Thoracic aorta (tissue), 2 donors: ENCODE measurements at regions not wholly inside any gene's neighbourhood (a gene's known extent, or its start where the extent isn't known, plus 50 kb on each side); places are given as distances from the start of the nearest gene placed in this dataset.

Source experiments
- ATAC-seq: fragments of 150-250 bp; one replicate; pipeline ENCODE4 v1.8.0; 2017; ENCODE audit warnings: low read depth; ENCODE audit not compliant: insufficient number of reproducible peaks, low FRiP score
- DNase-seq: peaks from one replicate; pipeline ENCODE4 v3.0.0-alpha.2; 2020; ENCODE audit warnings: low spot score
- H3K27ac ChIP-seq, 2 donors: fragments of 200-600 bp; sonication (generic); 1 replicate in 1 of 2; 2 replicates in 1 of 2; pipeline ENCODE4 v1.5.1; 2016; ENCODE audit warnings: mild to moderate bottlenecking in 2 of 2, moderate library complexity in 2 of 2
- H3K27me3 ChIP-seq: fragments of 200-600 bp; sonication (generic); replicated peaks from 2 replicates; pipeline ENCODE4 v1.6.0; 2016; ENCODE audit warnings: mild to moderate bottlenecking; ENCODE audit not compliant: insufficient read depth
- H3K36me3 ChIP-seq: fragments of 200-600 bp; sonication (generic); one replicate; pipeline ENCODE4 v1.5.1; 2016
- H3K4me1 ChIP-seq, 2 donors: fragments of 200-600 bp; sonication (generic); 1 replicate in 1 of 2; 2 replicates in 1 of 2; pipeline versions ENCODE4 v1.5.1 to v1.6.0; 2016; ENCODE audit warnings: low read depth in 2 of 2, mild to moderate bottlenecking in 1 of 2; ENCODE audit not compliant: control insufficient read depth in 1 of 2
- H3K4me3 ChIP-seq: fragments of 200-600 bp; sonication (generic); 2 replicates; pipeline ENCODE4 v1.5.1; 2016; ENCODE audit warnings: mild to moderate bottlenecking
- H3K9me3 ChIP-seq: fragments of 200-600 bp; sonication (generic); 2 replicates; pipeline ENCODE4 v1.5.1; 2016
- CTCF ChIP-seq: fragments of 200-600 bp; sonication (generic); IDR thresholded peaks from one replicate; pipeline ENCODE4 v1.5.1; 2019; ENCODE audit warnings: antibody characterized with exemption

GRCh38 chr6:122207794-122208193, 191.7 kb upstream of the HSF2 start:
- no peaks in the 10 kb centered on the region for H3K9me3 ChIP-seq
- ATAC-seq (no peak), DNase-seq (no peak)
- no peak overlapping the region for H3K4me3 ChIP-seq
- no peak for TF ChIP-seq CTCF
- H3K36me3 ChIP-seq = no peaks in the 10 kb centered on the region
- no peaks in the 10 kb centered on the region for H3K4me1 ChIP-seq
- H3K27ac ChIP-seq = no peak overlapping the region
- H3K27me3 ChIP-seq = no peaks in the 10 kb centered on the region

GRCh38 chr6:122214605-122215318, 184.7 kb upstream of the HSF2 start:
- Histone ChIP-seq H3K4me3 (no peak overlapping the region), H3K36me3 (no peaks in the 10 kb centered on the region), H3K9me3 (no peaks in the 10 kb centered on the region), H3K27ac (peak overlapping the region; percentile 65 to 68), H3K4me1 (peaks cover 3 to 8% of the 10 kb centered on the region in 2 donors), H3K27me3 (no peaks in the 10 kb centered on the region)
- DNase-seq (no peak), ATAC-seq (no peak)
- no peak for TF ChIP-seq CTCF

GRCh38 chr6:122220254-122220653, 179.2 kb upstream of the HSF2 start:
- ATAC-seq = no peak
- no peaks in the 10 kb centered on the region for H3K9me3 ChIP-seq
- no peak for DNase-seq
- no peaks in the 10 kb centered on the region for H3K4me1 ChIP-seq
- TF ChIP-seq CTCF = no peak
- no peak overlapping the region for H3K4me3 ChIP-seq
- H3K27me3 ChIP-seq = no peaks in the 10 kb centered on the region
- H3K36me3 ChIP-seq = no peaks in the 10 kb centered on the region
- no peak overlapping the region for H3K27ac ChIP-seq

- no peaks in the 10 kb centered on the region for H3K9me3 ChIP-seq
- TF ChIP-seq CTCF = no peak
- ATAC-seq (no peak), DNase-seq (no peak)
- H3K27ac ChIP-seq = no peak overlapping the region
- no peaks in the 10 kb centered on the region for H3K4me1 ChIP-seq
- H3K4me3 ChIP-seq = no peak overlapping the region
- no peaks in the 10 kb centered on the region for H3K36me3 ChIP-seq
- no peaks in the 10 kb centered on the region for H3K27me3 ChIP-seq
Measured at GRCh38 chr6:122222761-122223160, 176.7 kb upstream of the HSF2 start.

GRCh38 chr6:122223251-122223650, 176.2 kb upstream of the HSF2 start:
- Histone ChIP-seq H3K27ac (no peak overlapping the region), H3K36me3 (no peaks in the 10 kb centered on the region), H3K9me3 (no peaks in the 10 kb centered on the region), H3K4me1 (no peaks in the 10 kb centered on the region), H3K4me3 (no peak overlapping the region), H3K27me3 (no peaks in the 10 kb centered on the region)
- DNase-seq (no peak), ATAC-seq (no peak)
- no peak for TF ChIP-seq CTCF
